Neuronal stem cell (in vitro differentiated cells): ENCODE measurements at regions not wholly inside any gene's neighbourhood (a gene's known extent, or its start where the extent isn't known, plus 50 kb on each side); places are given as distances from the start of the nearest gene placed in this dataset.

Experiments used
- DNase-seq: peaks from one replicate; pipeline ENCODE4 v3.0.0-alpha.2; 2013; ENCODE audit warnings: low spot score
- H2AFZ ChIP-seq: one replicate; pipeline ENCODE4 v1.6.1; 2013; ENCODE audit warnings: mild to moderate bottlenecking, low read length, inconsistent platforms
- H2AK5ac ChIP-seq: 2 replicates; pipeline ENCODE4 v1.6.1; 2013; ENCODE audit warnings: low read depth, mild to moderate bottlenecking, inconsistent platforms, low read length, moderate library complexity, mixed read lengths
- H2BK120ac ChIP-seq: 2 replicates; pipeline ENCODE4 v1.6.1; 2013; ENCODE audit warnings: low read depth, mild to moderate bottlenecking, inconsistent platforms, low read length, moderate library complexity, mixed read lengths
- H2BK12ac ChIP-seq: one replicate; pipeline ENCODE4 v1.6.1; 2013; ENCODE audit warnings: low read length, inconsistent platforms
- H2BK15ac ChIP-seq: 2 replicates; pipeline ENCODE4 v1.6.1; 2013; ENCODE audit warnings: mild to moderate bottlenecking, low read length, inconsistent platforms, mixed read lengths
- H2BK5ac ChIP-seq: one replicate; pipeline ENCODE4 v1.6.1; 2013; ENCODE audit warnings: inconsistent platforms, mild to moderate bottlenecking, low read length, moderate library complexity
- H3K14ac ChIP-seq: one replicate; pipeline ENCODE4 v1.6.1; 2013; ENCODE audit warnings: low read length, inconsistent platforms
- H3K18ac ChIP-seq: 2 replicates; pipeline ENCODE4 v1.6.1; 2013; ENCODE audit warnings: low read length, inconsistent platforms
- H3K23ac ChIP-seq: 2 replicates; pipeline ENCODE4 v1.6.1; 2013; ENCODE audit warnings: low read depth, mild to moderate bottlenecking, mixed read lengths, low read length, inconsistent platforms; ENCODE audit not compliant: poor library complexity
- H3K27ac ChIP-seq: replicated peaks from 3 replicates; pipeline ENCODE4 v1.5.1; 2013; ENCODE audit warnings: low read length, inconsistent platforms
- H3K27me3 ChIP-seq, 3 experiments: 2 replicates each; pipeline ENCODE4 v1.6.1; 2013; ENCODE audit warnings: low read length in 3 of 3, mild to moderate bottlenecking in 2 of 3, inconsistent platforms in 1 of 3, low read depth in 1 of 3, mixed read lengths in 1 of 3, moderate library complexity in 1 of 3; ENCODE audit not compliant: control insufficient read depth in 3 of 3, insufficient read depth in 3 of 3
- H3K36me3 ChIP-seq, 2 donors: replicated peaks in 1 of 2; 2 replicates each; pipeline ENCODE4 v1.6.1; 2013; ENCODE audit warnings: low read length in 2 of 2; ENCODE audit not compliant: control insufficient read depth in 2 of 2, insufficient read depth in 2 of 2
- H3K4ac ChIP-seq: 2 replicates; pipeline ENCODE4 v1.6.1; 2013; ENCODE audit warnings: inconsistent platforms, mild to moderate bottlenecking, low read length, moderate library complexity
- H3K4me1 ChIP-seq, 2 donors: 1 replicate in 1 of 2; 2 replicates in 1 of 2; pipeline ENCODE4 v1.6.1; 2013; ENCODE audit warnings: low read length in 2 of 2, low read depth in 1 of 2; ENCODE audit not compliant: control insufficient read depth in 2 of 2, insufficient read depth in 1 of 2
- H3K4me2 ChIP-seq: one replicate; pipeline ENCODE4 v1.6.1; 2013; ENCODE audit warnings: mild to moderate bottlenecking, low read length, inconsistent platforms; ENCODE audit not compliant: insufficient read depth, poor library complexity, severe bottlenecking
- H3K4me3 ChIP-seq, 2 donors: 2 replicates each; pipeline ENCODE4 v1.5.1; 2013; ENCODE audit warnings: low read length in 2 of 2, mild to moderate bottlenecking in 2 of 2, inconsistent platforms in 1 of 2, moderate library complexity in 1 of 2
- H3K79me1 ChIP-seq: one replicate; pipeline ENCODE4 v1.6.1; 2013; ENCODE audit warnings: low read depth, mild to moderate bottlenecking, inconsistent platforms, low read length, moderate library complexity
- H3K9ac ChIP-seq: one replicate; pipeline ENCODE4 v1.6.1; 2013; ENCODE audit warnings: mild to moderate bottlenecking, low read depth, low read length, inconsistent platforms; ENCODE audit not compliant: poor library complexity
- H3K9me3 ChIP-seq, 2 donors: replicated peaks in 1 of 2; 2 replicates each; pipeline versions ENCODE3 to v1.6.1; 2013; ENCODE audit warnings: low read length in 2 of 2, mild to moderate bottlenecking in 2 of 2, inconsistent platforms in 1 of 2, low read depth in 1 of 2, mixed read lengths in 1 of 2, moderate library complexity in 1 of 2; ENCODE audit not compliant: control insufficient read depth in 2 of 2, insufficient read depth in 1 of 2
- H4K8ac ChIP-seq: one replicate; pipeline ENCODE4 v1.6.1; 2013; ENCODE audit warnings: low read depth, mild to moderate bottlenecking, inconsistent platforms, low read length, moderate library complexity
- H4K91ac ChIP-seq: one replicate; pipeline ENCODE4 v1.6.1; 2013; ENCODE audit warnings: low read length, low read depth, mild to moderate bottlenecking, inconsistent platforms; ENCODE audit not compliant: poor library complexity
- WGBS, 2 donors: extraction: QIAGEN DNeasy Blood & Tissue Kit; methylation state at CpG; one replicate each; pipeline ENCODE4 v1.1.7; 2013; ENCODE audit warnings: missing lambda C conversion rate in 2 of 2, mixed read lengths in 1 of 2; ENCODE audit not compliant: insufficient read length in 2 of 2, insufficient replicate concordance in 1 of 2; ENCODE audit errors: extremely low coverage in 2 of 2; 5-methylcytosine and 5-hydroxymethylcytosine counted together

GRCh38 chr5:165057145-165057544 is 1551.7 kb downstream of the MAT2B start:
- Histone ChIP-seq H3K23ac (no peak overlapping the region), H2AK5ac (no peak overlapping the region), H2BK12ac (no peak overlapping the region), H3K18ac (no peak overlapping the region), H4K91ac (no peak overlapping the region), H3K79me1 (no peaks in the 10 kb centered on the region), H3K4me1 (no peaks in the 10 kb centered on the region), H4K8ac (no peak overlapping the region), H3K4ac (no peak overlapping the region), H3K14ac (no peak overlapping the region), H3K9me3 (no peaks in the 10 kb centered on the region), H3K9ac (no peak overlapping the region), H3K27ac (no peak overlapping the region), H2BK120ac (no peak overlapping the region), H3K4me2 (no peak overlapping the region), H2BK5ac (no peak overlapping the region), H3K36me3 (no peaks in the 10 kb centered on the region), H2AFZ (no peak overlapping the region), H3K4me3 (no peak overlapping the region), H3K27me3 (no peaks in the 10 kb centered on the region), H2BK15ac (no peak overlapping the region)
- DNase-seq = no peak
- WGBS, 2 donors = no CpG with 5 or more reads among the region's 2 CpGs

- Histone ChIP-seq H3K4me3 (no peak overlapping the region), H2AK5ac (no peak overlapping the region), H3K27me3 (no peaks in the 10 kb centered on the region), H3K4me2 (no peak overlapping the region), H3K18ac (no peak overlapping the region), H2BK120ac (no peak overlapping the region), H3K14ac (no peak overlapping the region), H3K23ac (no peak overlapping the region), H2BK5ac (no peak overlapping the region), H3K4me1 (peaks cover 0 to 2% of the 10 kb centered on the region in 2 donors), H3K79me1 (no peaks in the 10 kb centered on the region), H2BK15ac (no peak overlapping the region), H4K91ac (no peak overlapping the region), H3K27ac (no peak overlapping the region), H3K4ac (no peak overlapping the region), H2BK12ac (no peak overlapping the region), H4K8ac (no peak overlapping the region), H3K9me3 (peaks cover 0 to 5% of the 10 kb centered on the region in 2 donors), H2AFZ (no peak overlapping the region), H3K9ac (no peak overlapping the region), H3K36me3 (no peaks in the 10 kb centered on the region)
- DNase-seq = no peak
- no CpG with 5 or more reads among the region's 3 CpGs for WGBS, 2 donors
Observed at GRCh38 chr5:165066751-165067385, 1561.4 kb downstream of the MAT2B start.

- H3K4me1 ChIP-seq = no peaks in the 10 kb centered on the region
- no peak overlapping the region for H3K18ac ChIP-seq
- H2AFZ ChIP-seq = no peak overlapping the region
- no peaks in the 10 kb centered on the region for H3K36me3 ChIP-seq
- no peak overlapping the region for H2BK5ac ChIP-seq
- H4K8ac ChIP-seq = no peak overlapping the region
- H3K4me3 ChIP-seq = no peak overlapping the region
- H2BK15ac ChIP-seq = no peak overlapping the region
- H3K23ac ChIP-seq = no peak overlapping the region
- no peak overlapping the region for H3K27ac ChIP-seq
- no peaks in the 10 kb centered on the region for H3K27me3 ChIP-seq
- no peak overlapping the region for H3K9ac ChIP-seq
- no peak overlapping the region for H3K4me2 ChIP-seq
- H2BK120ac ChIP-seq = no peak overlapping the region
- H2BK12ac ChIP-seq = no peak overlapping the region
- H4K91ac ChIP-seq = no peak overlapping the region
- H3K9me3 ChIP-seq = peaks cover 0 to 6% of the 10 kb centered on the region in 2 donors
- H2AK5ac ChIP-seq = no peak overlapping the region
- H3K79me1 ChIP-seq = no peaks in the 10 kb centered on the region
- no peak overlapping the region for H3K4ac ChIP-seq
- no peak for DNase-seq
- no peak overlapping the region for H3K14ac ChIP-seq
- WGBS, 2 donors = no CpG with 5 or more reads among the region's 2 CpGs
Observed at GRCh38 chr5:165076686-165077085, 1571.3 kb downstream of the MAT2B start.

GRCh38 chr5:165079389-165079788 is 1574.0 kb downstream of the MAT2B start:
- no peak overlapping the region for H2AK5ac ChIP-seq
- H2BK15ac ChIP-seq = no peak overlapping the region
- H3K4me2 ChIP-seq = no peak overlapping the region
- H3K36me3 ChIP-seq = no peaks in the 10 kb centered on the region
- no peak for DNase-seq
- no peak overlapping the region for H2BK12ac ChIP-seq
- H3K9me3 ChIP-seq = peaks cover 0 to 6% of the 10 kb centered on the region in 2 donors
- no peak overlapping the region for H3K4ac ChIP-seq
- no peak overlapping the region for H3K27ac ChIP-seq
- no peak overlapping the region for H2BK120ac ChIP-seq
- H3K4me1 ChIP-seq = peaks cover 1 to 11% of the 10 kb centered on the region in 2 donors
- no peaks in the 10 kb centered on the region for H3K27me3 ChIP-seq
- no peak overlapping the region for H3K9ac ChIP-seq
- H3K23ac ChIP-seq = no peak overlapping the region
- H3K18ac ChIP-seq = no peak overlapping the region
- H3K4me3 ChIP-seq = no peak overlapping the region
- H2AFZ ChIP-seq = no peak overlapping the region
- no peak overlapping the region for H4K91ac ChIP-seq
- no peak overlapping the region for H3K14ac ChIP-seq
- no peaks in the 10 kb centered on the region for H3K79me1 ChIP-seq
- no CpG with 5 or more reads among the region's 3 CpGs for WGBS, 2 donors
- no peak overlapping the region for H4K8ac ChIP-seq
- H2BK5ac ChIP-seq = no peak overlapping the region
